ENCODE measurements at regions not wholly inside any gene's neighbourhood (a gene's known extent, or its start where the extent isn't known, plus 50 kb on each side); places are given as distances from the start of the nearest gene placed in this dataset.

DNA sequence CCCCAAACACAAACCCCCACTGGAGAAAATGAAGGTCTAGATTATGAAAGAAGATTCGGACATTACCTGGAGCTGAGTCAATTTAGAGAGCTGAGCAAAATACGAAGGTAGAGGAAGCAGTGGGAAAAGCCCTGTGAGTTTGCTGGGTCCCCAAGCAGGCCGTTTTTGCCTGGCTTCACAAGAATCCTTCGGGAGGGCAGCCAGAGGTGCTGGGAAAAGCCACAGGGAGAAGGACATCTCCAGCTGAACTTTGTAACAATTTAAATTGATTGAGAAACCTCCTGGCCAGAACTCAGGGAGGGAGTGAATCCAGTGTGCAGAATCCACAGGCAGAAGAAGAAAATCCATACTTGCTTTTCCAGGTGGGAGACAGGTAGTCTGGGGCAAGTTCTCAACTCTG lies 319.1 kb upstream of the CT83 start:
- Histone ChIP-seq H3K4me2 (ENCODE audit: low read length) (no peak overlapping the region), H3K9me3 (ENCODE audit: low read length) (no peaks in the 10 kb centered on the region), H3K9me2 (ENCODE audit: insufficient read depth, low read length) (no peaks in the 10 kb centered on the region), H3K4me3 (ENCODE audit: low read depth, low read length, poor library complexity, severe bottlenecking) (no peak overlapping the region), H3K36me3 (ENCODE audit: insufficient read depth, low read length) (no peaks in the 10 kb centered on the region), H3K79me2 (ENCODE audit: insufficient read depth, low read depth, low read length) (no peaks in the 10 kb centered on the region), H3K4me1 (ENCODE audit: insufficient read depth, low read length, poor library complexity, severe bottlenecking) (no peaks in the 10 kb centered on the region), H2AFZ (ENCODE audit: low read length) (no peak overlapping the region), H4K20me1 (ENCODE audit: insufficient read depth, low read length) (no peaks in the 10 kb centered on the region), H3K27ac (ENCODE audit: low read depth, low read length, poor library complexity, severe bottlenecking) (no peak overlapping the region)
- ChIA-PET POLR2A (no interaction called here), CTCF (ENCODE audit: unreplicated experiment) (no interaction called here)
- no TSS peak for BruUV-seq (replicated peaks)
- intact Hi-C loops (cut with micrococcal nuclease; ENCODE audit: unreplicated experiment), result no loop called here
- no peak for DNase-seq (ENCODE audit: low spot score)
- TF ChIP-seq EZH2phosphoT487 (IDR thresholded peaks at IDR 0.05; ENCODE audit: borderline replicate concordance, low read depth, low read length), result no peak
- TF ChIP-seq CTCF (conservative IDR thresholded peaks at IDR 0.05; ENCODE audit: low read length), result no peak

GRCh38 chrX:116757491-116757890 lies 294.7 kb upstream of the CT83 start:
- Histone ChIP-seq H3K4me3 (ENCODE audit: low read depth, low read length, poor library complexity, severe bottlenecking) (no peak overlapping the region), H2AFZ (ENCODE audit: low read length) (no peak overlapping the region), H3K9me3 (ENCODE audit: low read length) (no peaks in the 10 kb centered on the region), H3K27ac (ENCODE audit: low read depth, low read length, poor library complexity, severe bottlenecking) (no peak overlapping the region), H4K20me1 (ENCODE audit: insufficient read depth, low read length) (no peaks in the 10 kb centered on the region), H3K79me2 (ENCODE audit: insufficient read depth, low read depth, low read length) (no peaks in the 10 kb centered on the region), H3K4me2 (ENCODE audit: low read length) (no peak overlapping the region), H3K36me3 (ENCODE audit: insufficient read depth, low read length) (no peaks in the 10 kb centered on the region), H3K4me1 (ENCODE audit: insufficient read depth, low read length, poor library complexity, severe bottlenecking) (no peaks in the 10 kb centered on the region), H3K9me2 (ENCODE audit: insufficient read depth, low read length) (no peaks in the 10 kb centered on the region)
- DNase-seq (ENCODE audit: low spot score), result no peak
- intact Hi-C loops (cut with micrococcal nuclease; ENCODE audit: unreplicated experiment), result no loop called here
- ChIA-PET POLR2A (no interaction called here), CTCF (ENCODE audit: unreplicated experiment) (no interaction called here)
- TF ChIP-seq EZH2phosphoT487 (IDR thresholded peaks at IDR 0.05; ENCODE audit: borderline replicate concordance, low read depth, low read length) (no peak), CTCF (conservative IDR thresholded peaks at IDR 0.05; ENCODE audit: low read length) (no peak)
- BruUV-seq (replicated peaks), result no TSS peak

GRCh38 chrX:116756958-116757357 lies 294.2 kb upstream of the CT83 start:
- H3K79me2 ChIP-seq (ENCODE audit: insufficient read depth, low read depth, low read length), result no peaks in the 10 kb centered on the region
- no peak overlapping the region for H3K27ac ChIP-seq (ENCODE audit: low read depth, low read length, poor library complexity, severe bottlenecking)
- H3K4me2 ChIP-seq (ENCODE audit: low read length), result no peak overlapping the region
- BruUV-seq (replicated peaks), result no TSS peak
- H3K9me3 ChIP-seq (ENCODE audit: low read length), result no peaks in the 10 kb centered on the region
- no peaks in the 10 kb centered on the region for H3K4me1 ChIP-seq (ENCODE audit: insufficient read depth, low read length, poor library complexity, severe bottlenecking)
- H3K9me2 ChIP-seq (ENCODE audit: insufficient read depth, low read length), result no peaks in the 10 kb centered on the region
- H3K36me3 ChIP-seq (ENCODE audit: insufficient read depth, low read length), result no peaks in the 10 kb centered on the region
- no peak overlapping the region for H3K4me3 ChIP-seq (ENCODE audit: low read depth, low read length, poor library complexity, severe bottlenecking)
- intact Hi-C loops (cut with micrococcal nuclease; ENCODE audit: unreplicated experiment), result no loop called here
- H2AFZ ChIP-seq (ENCODE audit: low read length), result no peak overlapping the region
- no peak for DNase-seq (ENCODE audit: low spot score)
- TF ChIP-seq EZH2phosphoT487 (IDR thresholded peaks at IDR 0.05; ENCODE audit: borderline replicate concordance, low read depth, low read length), result no peak
- no peak for TF ChIP-seq CTCF (conservative IDR thresholded peaks at IDR 0.05; ENCODE audit: low read length)
- POLR2A ChIA-PET, result interaction anchor here (0.6 kb wide), 1 partner anchor 456 kb away, joined by 3 read pairs; no protein-coding TSS in a partner anchor
- H4K20me1 ChIP-seq (ENCODE audit: insufficient read depth, low read length), result no peaks in the 10 kb centered on the region
- CTCF ChIA-PET (ENCODE audit: unreplicated experiment), result no interaction called here
